Endothelial cell (in vitro differentiated cells): ENCODE measurements at regions not wholly inside any gene's neighbourhood (a gene's known extent, or its start where the extent isn't known, plus 50 kb on each side); places are given as distances from the start of the nearest gene placed in this dataset.

ENCODE experiments used
- DNase-seq: peaks from one replicate; pipeline ENCODE4 v3.0.0; 2021; ENCODE audit warnings: low spot score
- H3K27ac Mint-ChIP-seq: one replicate; pipeline ENCODE4 v1.8.0; 2021; ENCODE audit warnings: mixed read lengths, inconsistent platforms; ENCODE audit not compliant: unreplicated experiment
- H3K27me3 Mint-ChIP-seq: one replicate; pipeline ENCODE4 v1.8.0; 2021; ENCODE audit warnings: mild to moderate bottlenecking, moderate library complexity, mixed read lengths, inconsistent platforms; ENCODE audit not compliant: unreplicated experiment
- H3K36me3 Mint-ChIP-seq: one replicate; pipeline ENCODE4 v1.8.0; 2021; ENCODE audit warnings: mild to moderate bottlenecking, low read depth, mixed read lengths, inconsistent platforms; ENCODE audit not compliant: unreplicated experiment
- H3K4me1 Mint-ChIP-seq: one replicate; pipeline ENCODE4 v1.8.0; 2021; ENCODE audit warnings: mild to moderate bottlenecking, mixed read lengths, inconsistent platforms; ENCODE audit not compliant: unreplicated experiment
- H3K4me3 Mint-ChIP-seq: one replicate; pipeline ENCODE4 v1.8.0; 2021; ENCODE audit warnings: mild to moderate bottlenecking, mixed read lengths, inconsistent platforms; ENCODE audit not compliant: unreplicated experiment
- H3K9me3 Mint-ChIP-seq: one replicate; pipeline ENCODE4 v1.8.0; 2021; ENCODE audit warnings: mixed read lengths, inconsistent platforms; ENCODE audit not compliant: unreplicated experiment
- TF ChIP-seq, protein P1 (sequence below): fragments of 200-600 bp; sonication (generic); IDR thresholded peaks from one replicate; pipeline ENCODE4 v1.5.0; 2021; ENCODE audit warnings: antibody characterized with exemption; ENCODE audit not compliant: unreplicated experiment

DNA sequence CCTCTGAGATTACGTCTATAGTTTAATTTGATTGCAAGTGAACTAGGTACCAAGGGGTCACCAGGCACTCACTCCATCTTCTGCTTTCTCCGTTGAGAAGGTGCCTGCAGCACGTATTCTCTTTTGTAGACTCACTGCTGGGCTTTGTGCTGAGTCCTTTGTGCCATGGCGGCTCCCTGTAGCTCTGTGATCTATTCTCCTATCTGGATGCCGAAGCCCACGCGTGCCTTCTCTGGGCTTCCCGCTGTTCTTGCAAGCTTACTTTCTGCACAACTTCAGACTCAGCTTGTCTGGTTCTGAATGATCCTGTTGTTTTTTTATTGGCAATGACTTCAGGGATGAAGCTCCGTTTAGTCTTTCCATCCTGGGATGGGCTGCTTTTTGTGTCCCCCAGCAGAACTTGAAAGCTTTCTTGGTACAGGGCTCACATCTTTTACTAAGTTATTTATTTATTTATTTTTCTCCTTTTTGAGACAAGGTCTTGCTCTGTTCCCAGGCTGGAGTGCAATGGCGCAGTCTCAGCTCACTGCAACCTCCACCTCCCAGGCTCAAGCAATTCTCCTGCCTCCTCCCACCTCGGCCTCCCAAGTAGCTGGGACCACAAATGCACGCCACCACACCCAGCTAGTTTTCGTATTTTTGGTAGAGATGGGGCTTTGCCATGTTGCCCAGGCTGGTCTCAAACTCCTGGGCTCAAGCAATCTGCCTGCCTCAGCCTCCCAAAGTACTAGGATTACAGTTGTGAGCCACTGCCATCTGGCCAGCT lies 100.9 kb upstream of the NKX1-1 start:
- Mint-ChIP-seq H3K9me3 (no peaks in the 10 kb centered on the region), H3K27ac (no peak overlapping the region), H3K4me3 (no peak overlapping the region), H3K36me3 (no peaks in the 10 kb centered on the region), H3K4me1 (no peaks in the 10 kb centered on the region), H3K27me3 (peaks cover 2% of the 10 kb centered on the region)
- DNase-seq, result no peak
- TF ChIP-seq, protein P1, sequence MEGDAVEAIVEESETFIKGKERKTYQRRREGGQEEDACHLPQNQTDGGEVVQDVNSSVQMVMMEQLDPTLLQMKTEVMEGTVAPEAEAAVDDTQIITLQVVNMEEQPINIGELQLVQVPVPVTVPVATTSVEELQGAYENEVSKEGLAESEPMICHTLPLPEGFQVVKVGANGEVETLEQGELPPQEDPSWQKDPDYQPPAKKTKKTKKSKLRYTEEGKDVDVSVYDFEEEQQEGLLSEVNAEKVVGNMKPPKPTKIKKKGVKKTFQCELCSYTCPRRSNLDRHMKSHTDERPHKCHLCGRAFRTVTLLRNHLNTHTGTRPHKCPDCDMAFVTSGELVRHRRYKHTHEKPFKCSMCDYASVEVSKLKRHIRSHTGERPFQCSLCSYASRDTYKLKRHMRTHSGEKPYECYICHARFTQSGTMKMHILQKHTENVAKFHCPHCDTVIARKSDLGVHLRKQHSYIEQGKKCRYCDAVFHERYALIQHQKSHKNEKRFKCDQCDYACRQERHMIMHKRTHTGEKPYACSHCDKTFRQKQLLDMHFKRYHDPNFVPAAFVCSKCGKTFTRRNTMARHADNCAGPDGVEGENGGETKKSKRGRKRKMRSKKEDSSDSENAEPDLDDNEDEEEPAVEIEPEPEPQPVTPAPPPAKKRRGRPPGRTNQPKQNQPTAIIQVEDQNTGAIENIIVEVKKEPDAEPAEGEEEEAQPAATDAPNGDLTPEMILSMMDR, result no peak

DNA sequence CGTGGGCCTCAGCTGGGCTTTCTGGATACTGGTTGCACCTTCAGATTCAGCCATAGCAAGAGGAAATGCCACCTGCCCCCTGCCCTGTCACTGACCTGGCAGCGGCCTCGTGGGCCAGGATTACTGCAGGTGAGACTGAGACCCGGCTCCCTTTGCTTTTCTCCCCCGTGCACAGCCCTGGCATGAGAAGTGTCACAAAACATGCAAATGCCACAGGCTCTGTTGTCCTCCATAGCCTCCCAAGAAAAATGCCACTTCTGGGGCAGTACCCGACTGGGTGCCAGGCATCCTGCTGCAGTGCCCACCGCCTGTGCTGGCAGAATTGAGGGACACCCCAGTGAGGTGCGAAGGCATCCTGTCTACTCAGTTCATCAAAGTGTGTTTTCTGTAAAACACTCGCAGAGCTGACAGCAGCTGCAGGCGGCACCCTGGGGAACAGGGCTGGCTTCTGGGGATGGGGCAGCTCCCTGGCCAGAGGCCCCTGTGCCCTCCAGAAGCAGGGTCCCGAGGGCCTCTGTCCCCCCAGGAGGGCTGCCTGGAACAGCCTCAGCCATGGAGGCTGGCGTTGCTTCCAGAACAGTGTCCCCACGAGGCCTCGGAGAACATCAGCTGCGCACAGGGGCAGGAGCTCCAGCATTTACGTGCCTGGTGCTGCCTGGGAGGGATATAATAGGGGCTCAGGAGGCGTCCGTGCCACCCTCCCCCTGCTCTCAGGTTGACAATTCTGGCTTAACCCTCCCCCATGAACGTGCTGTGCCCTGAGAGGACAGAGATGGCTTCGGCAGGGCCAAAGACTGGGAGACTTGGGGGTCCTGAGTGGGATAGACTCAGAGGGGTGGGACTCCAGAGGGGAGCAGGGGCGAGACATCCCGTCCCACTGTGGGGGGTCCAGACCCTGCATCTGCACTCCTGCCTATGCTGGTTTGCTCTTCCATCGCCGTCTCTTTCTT lies 99.5 kb upstream of the NKX1-1 start:
- TF ChIP-seq, protein P1, result no peak
- Mint-ChIP-seq H3K4me3 (no peak overlapping the region), H3K27ac (no peak overlapping the region), H3K36me3 (no peaks in the 10 kb centered on the region), H3K9me3 (no peaks in the 10 kb centered on the region), H3K4me1 (no peaks in the 10 kb centered on the region), H3K27me3 (peaks cover 2% of the 10 kb centered on the region)
- no peak for DNase-seq

DNA sequence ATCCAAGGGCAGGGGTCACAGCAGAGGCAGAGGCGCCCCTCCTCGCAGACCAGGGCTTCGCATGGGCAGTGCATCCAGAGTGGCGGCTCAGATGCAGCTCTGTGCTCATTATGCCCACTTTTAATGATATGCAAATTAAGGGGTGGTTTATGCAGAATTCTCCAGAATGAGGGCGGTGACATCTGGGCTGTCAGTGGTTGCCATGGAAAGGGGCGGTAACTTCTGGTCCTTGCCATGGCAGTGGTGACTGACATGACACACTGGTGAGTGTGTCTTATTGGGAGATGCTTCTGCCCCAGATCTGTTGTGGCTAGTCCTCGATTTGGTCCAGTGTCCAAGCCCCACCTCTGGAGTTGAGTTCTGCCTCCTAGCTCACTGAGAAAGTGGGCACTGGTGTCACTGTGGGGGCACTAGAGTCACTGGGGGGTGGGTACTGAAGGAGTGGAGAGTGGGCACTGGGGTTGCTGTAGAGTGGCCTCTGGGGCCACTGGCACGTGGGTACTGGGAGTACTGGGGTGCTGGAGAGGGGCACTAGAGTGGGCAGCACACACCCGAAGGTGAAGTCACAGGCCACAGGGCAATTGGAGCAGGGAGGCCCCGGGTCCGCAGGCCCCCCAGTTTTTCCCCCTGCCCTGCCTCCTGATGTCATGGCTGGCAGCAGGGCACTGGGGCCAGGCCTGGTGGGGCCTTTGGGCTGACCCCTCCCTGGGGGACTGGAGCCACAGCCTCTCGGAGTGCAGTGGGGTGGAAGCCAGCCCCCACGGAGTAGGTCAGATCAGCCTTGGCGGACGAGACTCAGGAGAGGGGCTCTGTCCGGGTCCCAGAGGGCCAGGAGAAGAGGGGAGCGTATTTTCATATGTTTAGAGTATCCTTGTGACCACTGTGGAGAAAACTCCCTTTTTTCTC lies 98.6 kb upstream of the NKX1-1 start:
- TF ChIP-seq, protein P1, result no peak
- Mint-ChIP-seq H3K4me1 (no peaks in the 10 kb centered on the region), H3K36me3 (no peaks in the 10 kb centered on the region), H3K9me3 (no peaks in the 10 kb centered on the region), H3K27ac (no peak overlapping the region), H3K27me3 (peaks cover 2% of the 10 kb centered on the region), H3K4me3 (no peak overlapping the region)
- DNase-seq, result no peak

DNA sequence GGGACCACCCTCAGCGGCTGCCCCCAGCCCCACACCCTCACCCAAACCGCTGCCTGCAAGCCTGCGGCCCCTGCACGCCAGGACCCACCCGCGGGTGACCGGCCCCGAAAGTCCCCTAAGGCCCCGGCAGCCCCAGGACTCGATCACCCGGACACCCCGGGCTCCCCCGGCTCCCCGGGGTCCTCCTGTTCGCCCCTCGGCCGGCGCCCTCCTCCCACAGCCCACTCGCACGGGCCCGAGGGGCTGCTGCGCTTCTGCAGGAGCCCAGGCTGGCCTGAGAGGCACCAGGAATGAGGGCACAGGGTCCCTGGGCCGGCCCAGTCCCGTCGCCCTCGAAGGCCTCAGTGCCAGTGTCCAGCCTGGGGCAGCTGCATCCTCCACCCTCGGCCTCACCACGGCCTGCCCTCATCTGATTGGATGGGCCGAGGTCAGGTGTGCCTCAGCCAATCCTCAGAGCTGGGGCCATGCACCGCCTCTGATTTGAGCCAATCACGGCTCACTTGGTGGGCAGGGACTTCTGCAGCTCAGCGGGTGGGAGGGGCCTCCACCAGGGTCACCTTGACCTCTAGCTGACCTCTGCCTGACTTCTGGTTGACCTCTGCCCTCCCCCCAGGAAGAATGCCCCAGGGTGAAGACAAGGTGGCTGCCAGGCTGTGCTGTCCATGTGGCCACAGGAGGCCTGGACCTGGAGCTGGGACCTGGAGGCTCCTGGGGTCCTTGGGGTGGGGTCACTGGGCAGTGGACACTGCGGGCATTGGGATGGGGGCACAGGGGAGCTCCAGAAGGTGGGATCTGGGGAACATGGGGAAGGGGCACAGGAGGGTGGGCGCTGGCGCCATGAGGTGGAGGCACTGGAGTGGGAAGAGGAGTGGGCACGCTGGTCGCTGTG lies 97.6 kb upstream of the NKX1-1 start:
- Mint-ChIP-seq H3K9me3 (no peaks in the 10 kb centered on the region), H3K4me1 (no peaks in the 10 kb centered on the region), H3K4me3 (no peak overlapping the region), H3K27ac (no peak overlapping the region), H3K36me3 (no peaks in the 10 kb centered on the region), H3K27me3 (peaks cover 4% of the 10 kb centered on the region)
- no peak for DNase-seq
- TF ChIP-seq, protein P1, result no peak
